SK-N-SH (cell line): ENCODE measurements at regions not wholly inside any gene's neighbourhood (a gene's known extent, or its start where the extent isn't known, plus 50 kb on each side); places are given as distances from the start of the nearest gene placed in this dataset.

ENCODE experiments used
- CTCF ChIA-PET: fragments of 300-600, 350-600 bp; formaldehyde crosslinking; extraction: SDS; loops from one replicate; lab custom pipeline; 2021; lab: Yijun Ruan, JAX
- POLR2A ChIA-PET: fragments of 350-600 bp; sonication (Branson Sonifier 250); formaldehyde crosslinking; extraction: SDS; loops from one replicate; lab custom pipeline; 2020; ENCODE audit warnings: antibody characterized with exemption, inconsistent platforms; lab: Yijun Ruan, JAX
- DNase-seq: peaks from one replicate; pipeline ENCODE4 v3.0.0; 2012
- H2AFZ ChIP-seq: fragments of 200-600 bp; sonication (generic); 2 replicates; pipeline ENCODE4 v1.8.1; 2016; ENCODE audit warnings: antibody characterized with exemption, mild to moderate bottlenecking, low read depth
- H3F3A ChIP-seq: fragments of 200-600 bp; sonication (generic); replicated peaks from 2 replicates; pipeline ENCODE3; 2016; ENCODE audit warnings: antibody characterized with exemption, mild to moderate bottlenecking; ENCODE audit not compliant: insufficient read depth
- H3K27ac ChIP-seq, 2 experiments: fragments of 200-500 bp in 1 of 2; fragments of 200-600 bp in 1 of 2; sonication (Bioruptor generic) in 1 of 2; sonication (generic), shearing (Covaris generic) in 1 of 2; 2 replicates each; pipeline versions ENCODE4 v1.5.1 to v1.6.1; 2014 to 2016; ENCODE audit warnings: low read depth in 2 of 2, inconsistent platforms in 1 of 2, low read length in 1 of 2, mild to moderate bottlenecking in 1 of 2, mixed read lengths in 1 of 2
- H3K27me3 ChIP-seq: fragments of 200-600 bp; sonication (generic), shearing (Covaris generic); 2 replicates; pipeline ENCODE4 v1.6.1; 2016; ENCODE audit warnings: mixed run types; ENCODE audit not compliant: insufficient read depth
- H3K36me3 ChIP-seq, 2 experiments: fragments of 200-500 bp in 1 of 2; fragments of 200-600 bp in 1 of 2; sonication (Bioruptor generic) in 1 of 2; sonication (generic) in 1 of 2; replicated peaks in 1 of 2; 2 replicates each; pipeline versions ENCODE3 to v1.5.1; 2014 to 2016; ENCODE audit warnings: low read length in 1 of 2, mild to moderate bottlenecking in 1 of 2; ENCODE audit not compliant: insufficient read depth in 2 of 2, control insufficient read depth in 1 of 2
- H3K4me1 ChIP-seq, 2 experiments: fragments of 200-500 bp in 1 of 2; fragments of 200-600 bp in 1 of 2; sonication (Bioruptor generic) in 1 of 2; sonication (generic), shearing (Covaris generic) in 1 of 2; 2 replicates each; pipeline versions ENCODE4 v1.5.1 to v1.6.1; 2014 to 2016; ENCODE audit warnings: low read depth in 1 of 2, low read length in 1 of 2, mixed run types in 1 of 2; ENCODE audit not compliant: insufficient read depth in 2 of 2, control insufficient read depth in 1 of 2
- H3K4me2 ChIP-seq: fragments of 200-600 bp; sonication (generic), shearing (Covaris generic); 2 replicates; pipeline ENCODE4 v1.6.1; 2017; ENCODE audit warnings: mixed run types
- H3K4me3 ChIP-seq, 2 experiments: fragments of 200-500 bp in 1 of 2; fragments of 200-600 bp in 1 of 2; sonication (Bioruptor generic) in 1 of 2; sonication (generic), shearing (Covaris generic) in 1 of 2; 2 replicates each; pipeline versions ENCODE4 v1.5.1 to v1.8.1; 2014 to 2016; ENCODE audit warnings: low read depth in 2 of 2, inconsistent platforms in 1 of 2, low read length in 1 of 2, mild to moderate bottlenecking in 1 of 2, mixed read lengths in 1 of 2, moderate library complexity in 1 of 2
- H3K79me2 ChIP-seq: fragments of 200-600 bp; sonication (generic); 2 replicates; pipeline ENCODE4 v1.8.1; 2017; ENCODE audit warnings: mild to moderate bottlenecking; ENCODE audit not compliant: insufficient read depth
- H3K9ac ChIP-seq: fragments of 200-600 bp; sonication (generic); 2 replicates; pipeline ENCODE4 v1.6.1; 2017; ENCODE audit warnings: mixed run types
- H3K9me2 ChIP-seq: fragments of 200-600 bp; sonication (generic); 2 replicates; pipeline ENCODE4 v1.6.1; 2017; ENCODE audit warnings: mixed run types
- H3K9me3 ChIP-seq: fragments of 200-600 bp; sonication (generic); 2 replicates; pipeline ENCODE4 v1.6.1; 2017; ENCODE audit warnings: mixed run types, mild to moderate bottlenecking, moderate library complexity
- H4K20me1 ChIP-seq: fragments of 200-600 bp; sonication (generic); 2 replicates; pipeline ENCODE4 v1.6.1; 2017; ENCODE audit warnings: mild to moderate bottlenecking, mixed run types; ENCODE audit not compliant: insufficient read depth
- CHD2 ChIP-seq: fragments of 150-350 bp; IDR thresholded peaks from 2 replicates; pipeline ENCODE4 v1.6.1; 2018; ENCODE audit warnings: low read length; ENCODE audit not compliant: partially characterized antibody
- ELF1 ChIP-seq: IDR thresholded peaks from 2 replicates; pipeline ENCODE4 v1.4.0; 2012
- EP300 ChIP-seq, 2 experiments: IDR thresholded peaks; 2 replicates each; pipeline versions ENCODE4 v1.4.0 to v1.6.1; 2012; ENCODE audit warnings: borderline replicate concordance in 1 of 2, low read depth in 1 of 2, low read length in 1 of 2
- EZH2phosphoT487 ChIP-seq: fragments of 200-600 bp; sonication (generic); IDR thresholded peaks from 2 replicates; pipeline ENCODE4 v1.6.1; 2017; ENCODE audit warnings: low read depth, mixed run types, mild to moderate bottlenecking, antibody characterized with exemption, moderate library complexity, borderline replicate concordance
- FOSL2 ChIP-seq: IDR thresholded peaks from 2 replicates; pipeline ENCODE4 v1.4.0; 2012; ENCODE audit warnings: low read depth, mild to moderate bottlenecking, moderate library complexity, borderline replicate concordance
- FOXM1 ChIP-seq: IDR thresholded peaks from 2 replicates; pipeline ENCODE4 v1.4.0; 2012; ENCODE audit warnings: low read depth, mild to moderate bottlenecking
- MXI1 ChIP-seq: IDR thresholded peaks from 2 replicates; pipeline ENCODE4 v1.6.1; 2012; ENCODE audit warnings: mild to moderate bottlenecking, low read depth, low read length, improper control_type of control experiment
- POLR2AphosphoS5 ChIP-seq: IDR thresholded peaks from 2 replicates; pipeline ENCODE4 v1.6.1; 2012; ENCODE audit warnings: low read depth, low read length
- RAD21 ChIP-seq: IDR thresholded peaks from 2 replicates; pipeline ENCODE4 v1.6.1; 2012; ENCODE audit warnings: mild to moderate bottlenecking, low read length
- RXRA ChIP-seq: IDR thresholded peaks from 2 replicates; pipeline ENCODE4 v1.4.0; 2012; ENCODE audit warnings: low read depth, mild to moderate bottlenecking, borderline replicate concordance
- SMC3 ChIP-seq: IDR thresholded peaks from 2 replicates; pipeline ENCODE4 v1.6.1; 2012; ENCODE audit warnings: low read depth, low read length, improper control_type of control experiment
- TCF12 ChIP-seq: IDR thresholded peaks from 2 replicates; pipeline ENCODE4 v1.4.0; 2012
- WGBS: methylation state at CpG from one replicate; pipeline ENCODE4 v1.1.6; 2017; ENCODE audit warnings: low lambda C conversion rate; 5-methylcytosine and 5-hydroxymethylcytosine counted together
- TF ChIP-seq, protein P1 (sequence below): fragments of 150-350 bp; IDR thresholded peaks from 2 replicates; pipeline ENCODE4 v1.6.1; 2017; ENCODE audit warnings: antibody characterized with exemption, low read length, low read depth, borderline replicate concordance
- TF ChIP-seq, protein P2 (sequence below): IDR thresholded peaks from 2 replicates; pipeline ENCODE4 v1.4.0; 2012; ENCODE audit warnings: low read depth, borderline replicate concordance
- TF ChIP-seq, protein P3 (sequence below): IDR thresholded peaks from 2 replicates; pipeline ENCODE4; 2012
- TF ChIP-seq, protein P4 (sequence below): IDR thresholded peaks from 2 replicates; pipeline ENCODE4 v1.6.1; 2012; ENCODE audit warnings: mild to moderate bottlenecking, low read depth, low read length, moderate library complexity
- TF ChIP-seq, protein P5 (sequence below): IDR thresholded peaks from 2 replicates; pipeline ENCODE4 v1.4.0; 2012; ENCODE audit warnings: low read depth

DNA sequence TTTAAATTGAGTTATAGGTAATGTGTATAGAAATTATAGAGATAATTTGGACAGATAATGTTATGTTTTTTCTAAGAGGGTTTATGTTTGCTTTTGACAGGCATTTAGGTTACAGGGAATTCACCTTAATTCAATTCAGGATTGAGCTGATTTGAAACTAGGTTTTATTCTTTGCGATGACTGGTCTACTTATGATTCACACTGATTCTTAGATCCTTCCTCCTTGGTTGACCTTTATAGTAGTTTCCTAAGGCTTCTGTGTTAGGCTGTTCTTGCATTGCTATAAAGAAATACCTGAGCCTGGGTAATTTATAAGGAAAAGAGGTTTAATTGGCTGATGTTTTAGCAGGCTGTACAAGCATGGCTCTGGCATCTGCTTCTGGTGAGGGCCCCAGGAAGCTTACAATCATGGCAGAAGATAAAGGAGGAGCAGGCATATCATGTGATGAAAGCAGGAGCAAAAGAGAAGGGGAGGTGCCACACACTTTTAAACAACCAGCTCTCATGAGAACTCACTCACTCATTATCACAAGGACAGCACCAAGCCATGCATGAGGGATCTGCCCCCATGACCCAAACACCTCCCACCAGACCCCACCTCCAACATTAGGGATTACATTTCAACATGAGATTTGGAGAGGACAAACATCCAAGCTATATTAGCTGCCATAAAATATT lies 155.0 kb upstream of the SFRP2 start:
- DNase-seq = no peak
- CTCF ChIA-PET = no interaction called here
- no peak overlapping the region for H2AFZ ChIP-seq
- POLR2A ChIA-PET = no interaction called here
- no peak overlapping the region for H3K9ac ChIP-seq
- H3F3A ChIP-seq = no peaks in the 10 kb centered on the region
- H3K4me3 ChIP-seq = no peak overlapping the region
- H4K20me1 ChIP-seq = no peaks in the 10 kb centered on the region
- WGBS = 11% methylated on average over 1 of the region's 1 CpG
- no peaks in the 10 kb centered on the region for H3K27me3 ChIP-seq
- H3K9me2 ChIP-seq = no peaks in the 10 kb centered on the region
- TF ChIP-seq POLR2AphosphoS5 (no peak), RXRA (no peak), FOSL2 (no peak), SMC3 (no peak)
- TF ChIP-seq, protein P1, sequence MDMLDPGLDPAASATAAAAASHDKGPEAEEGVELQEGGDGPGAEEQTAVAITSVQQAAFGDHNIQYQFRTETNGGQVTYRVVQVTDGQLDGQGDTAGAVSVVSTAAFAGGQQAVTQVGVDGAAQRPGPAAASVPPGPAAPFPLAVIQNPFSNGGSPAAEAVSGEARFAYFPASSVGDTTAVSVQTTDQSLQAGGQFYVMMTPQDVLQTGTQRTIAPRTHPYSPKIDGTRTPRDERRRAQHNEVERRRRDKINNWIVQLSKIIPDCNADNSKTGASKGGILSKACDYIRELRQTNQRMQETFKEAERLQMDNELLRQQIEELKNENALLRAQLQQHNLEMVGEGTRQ = no peak
- TF ChIP-seq, protein P2, sequence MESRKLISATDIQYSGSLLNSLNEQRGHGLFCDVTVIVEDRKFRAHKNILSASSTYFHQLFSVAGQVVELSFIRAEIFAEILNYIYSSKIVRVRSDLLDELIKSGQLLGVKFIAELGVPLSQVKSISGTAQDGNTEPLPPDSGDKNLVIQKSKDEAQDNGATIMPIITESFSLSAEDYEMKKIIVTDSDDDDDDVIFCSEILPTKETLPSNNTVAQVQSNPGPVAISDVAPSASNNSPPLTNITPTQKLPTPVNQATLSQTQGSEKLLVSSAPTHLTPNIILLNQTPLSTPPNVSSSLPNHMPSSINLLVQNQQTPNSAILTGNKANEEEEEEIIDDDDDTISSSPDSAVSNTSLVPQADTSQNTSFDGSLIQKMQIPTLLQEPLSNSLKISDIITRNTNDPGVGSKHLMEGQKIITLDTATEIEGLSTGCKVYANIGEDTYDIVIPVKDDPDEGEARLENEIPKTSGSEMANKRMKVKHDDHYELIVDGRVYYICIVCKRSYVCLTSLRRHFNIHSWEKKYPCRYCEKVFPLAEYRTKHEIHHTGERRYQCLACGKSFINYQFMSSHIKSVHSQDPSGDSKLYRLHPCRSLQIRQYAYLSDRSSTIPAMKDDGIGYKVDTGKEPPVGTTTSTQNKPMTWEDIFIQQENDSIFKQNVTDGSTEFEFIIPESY = no peak
- H3K9me3 ChIP-seq = no peaks in the 10 kb centered on the region
- no peaks in the 10 kb centered on the region for H3K36me3 ChIP-seq
- no peaks in the 10 kb centered on the region for H3K79me2 ChIP-seq
- H3K27ac ChIP-seq = no peak overlapping the region
- H3K4me1 ChIP-seq = no peaks in the 10 kb centered on the region
- no peak overlapping the region for H3K4me2 ChIP-seq

DNA sequence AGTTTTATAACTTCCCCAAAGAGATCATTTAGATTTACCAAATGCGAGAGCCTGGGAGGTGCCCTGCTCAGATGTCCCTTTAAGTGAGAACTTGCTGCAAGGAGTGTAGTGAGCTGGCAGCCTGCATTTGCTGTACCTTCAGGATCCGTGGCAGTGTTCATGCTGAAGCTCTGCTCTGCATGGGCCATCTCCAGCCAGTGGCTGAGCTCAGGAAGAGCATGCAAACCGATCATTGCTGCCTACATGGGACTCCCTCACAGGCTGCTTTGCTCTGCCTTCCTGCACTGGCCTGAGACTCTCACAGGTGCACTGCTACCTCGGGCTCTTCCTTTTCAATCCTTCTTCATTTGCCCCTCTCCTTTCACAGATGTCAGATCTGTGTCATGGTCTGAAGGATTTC lies 152.0 kb upstream of the SFRP2 start:
- Histone ChIP-seq H3K27me3 (no peaks in the 10 kb centered on the region), H3K27ac (no peak overlapping the region), H2AFZ (no peak overlapping the region), H3F3A (no peaks in the 10 kb centered on the region), H3K9me2 (no peaks in the 10 kb centered on the region), H3K4me3 (no peak overlapping the region), H3K9me3 (no peaks in the 10 kb centered on the region), H4K20me1 (no peaks in the 10 kb centered on the region), H3K79me2 (no peaks in the 10 kb centered on the region), H3K4me1 (no peaks in the 10 kb centered on the region), H3K4me2 (no peak overlapping the region), H3K9ac (no peak overlapping the region), H3K36me3 (no peaks in the 10 kb centered on the region)
- ChIA-PET CTCF (no interaction called here), POLR2A (no interaction called here)
- no peak for DNase-seq
- 5% methylated on average over 4 of the region's 4 CpGs for WGBS
- no peak for TF ChIP-seq ELF1
- no peak for TF ChIP-seq MXI1
- TF ChIP-seq, protein P2 = no peak
- no peak for TF ChIP-seq EP300 (IDR thresholded peaks at IDR 0.05; ENCODE audit: borderline replicate concordance in 1 of 2, low read depth in 1 of 2, low read length in 1 of 2)
- no peak for TF ChIP-seq EZH2phosphoT487
- TF ChIP-seq FOXM1 = no peak
- TF ChIP-seq, protein P3, sequence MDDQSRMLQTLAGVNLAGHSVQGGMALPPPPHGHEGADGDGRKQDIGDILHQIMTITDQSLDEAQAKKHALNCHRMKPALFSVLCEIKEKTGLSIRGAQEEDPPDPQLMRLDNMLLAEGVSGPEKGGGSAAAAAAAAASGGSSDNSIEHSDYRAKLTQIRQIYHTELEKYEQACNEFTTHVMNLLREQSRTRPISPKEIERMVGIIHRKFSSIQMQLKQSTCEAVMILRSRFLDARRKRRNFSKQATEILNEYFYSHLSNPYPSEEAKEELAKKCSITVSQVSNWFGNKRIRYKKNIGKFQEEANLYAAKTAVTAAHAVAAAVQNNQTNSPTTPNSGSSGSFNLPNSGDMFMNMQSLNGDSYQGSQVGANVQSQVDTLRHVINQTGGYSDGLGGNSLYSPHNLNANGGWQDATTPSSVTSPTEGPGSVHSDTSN = no peak
- TF ChIP-seq, protein P4, sequence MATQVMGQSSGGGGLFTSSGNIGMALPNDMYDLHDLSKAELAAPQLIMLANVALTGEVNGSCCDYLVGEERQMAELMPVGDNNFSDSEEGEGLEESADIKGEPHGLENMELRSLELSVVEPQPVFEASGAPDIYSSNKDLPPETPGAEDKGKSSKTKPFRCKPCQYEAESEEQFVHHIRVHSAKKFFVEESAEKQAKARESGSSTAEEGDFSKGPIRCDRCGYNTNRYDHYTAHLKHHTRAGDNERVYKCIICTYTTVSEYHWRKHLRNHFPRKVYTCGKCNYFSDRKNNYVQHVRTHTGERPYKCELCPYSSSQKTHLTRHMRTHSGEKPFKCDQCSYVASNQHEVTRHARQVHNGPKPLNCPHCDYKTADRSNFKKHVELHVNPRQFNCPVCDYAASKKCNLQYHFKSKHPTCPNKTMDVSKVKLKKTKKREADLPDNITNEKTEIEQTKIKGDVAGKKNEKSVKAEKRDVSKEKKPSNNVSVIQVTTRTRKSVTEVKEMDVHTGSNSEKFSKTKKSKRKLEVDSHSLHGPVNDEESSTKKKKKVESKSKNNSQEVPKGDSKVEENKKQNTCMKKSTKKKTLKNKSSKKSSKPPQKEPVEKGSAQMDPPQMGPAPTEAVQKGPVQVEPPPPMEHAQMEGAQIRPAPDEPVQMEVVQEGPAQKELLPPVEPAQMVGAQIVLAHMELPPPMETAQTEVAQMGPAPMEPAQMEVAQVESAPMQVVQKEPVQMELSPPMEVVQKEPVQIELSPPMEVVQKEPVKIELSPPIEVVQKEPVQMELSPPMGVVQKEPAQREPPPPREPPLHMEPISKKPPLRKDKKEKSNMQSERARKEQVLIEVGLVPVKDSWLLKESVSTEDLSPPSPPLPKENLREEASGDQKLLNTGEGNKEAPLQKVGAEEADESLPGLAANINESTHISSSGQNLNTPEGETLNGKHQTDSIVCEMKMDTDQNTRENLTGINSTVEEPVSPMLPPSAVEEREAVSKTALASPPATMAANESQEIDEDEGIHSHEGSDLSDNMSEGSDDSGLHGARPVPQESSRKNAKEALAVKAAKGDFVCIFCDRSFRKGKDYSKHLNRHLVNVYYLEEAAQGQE = no peak
- TF ChIP-seq RAD21 = no peak
- TF ChIP-seq, protein P5, sequence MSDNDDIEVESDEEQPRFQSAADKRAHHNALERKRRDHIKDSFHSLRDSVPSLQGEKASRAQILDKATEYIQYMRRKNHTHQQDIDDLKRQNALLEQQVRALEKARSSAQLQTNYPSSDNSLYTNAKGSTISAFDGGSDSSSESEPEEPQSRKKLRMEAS = no peak
- TF ChIP-seq TCF12 = no peak
- TF ChIP-seq CHD2 = no peak
